ENCODE measurements at regions not wholly inside any gene's neighbourhood (a gene's known extent, or its start where the extent isn't known, plus 50 kb on each side); places are given as distances from the start of the nearest gene placed in this dataset.

- TF ChIP-seq, protein P1, sequence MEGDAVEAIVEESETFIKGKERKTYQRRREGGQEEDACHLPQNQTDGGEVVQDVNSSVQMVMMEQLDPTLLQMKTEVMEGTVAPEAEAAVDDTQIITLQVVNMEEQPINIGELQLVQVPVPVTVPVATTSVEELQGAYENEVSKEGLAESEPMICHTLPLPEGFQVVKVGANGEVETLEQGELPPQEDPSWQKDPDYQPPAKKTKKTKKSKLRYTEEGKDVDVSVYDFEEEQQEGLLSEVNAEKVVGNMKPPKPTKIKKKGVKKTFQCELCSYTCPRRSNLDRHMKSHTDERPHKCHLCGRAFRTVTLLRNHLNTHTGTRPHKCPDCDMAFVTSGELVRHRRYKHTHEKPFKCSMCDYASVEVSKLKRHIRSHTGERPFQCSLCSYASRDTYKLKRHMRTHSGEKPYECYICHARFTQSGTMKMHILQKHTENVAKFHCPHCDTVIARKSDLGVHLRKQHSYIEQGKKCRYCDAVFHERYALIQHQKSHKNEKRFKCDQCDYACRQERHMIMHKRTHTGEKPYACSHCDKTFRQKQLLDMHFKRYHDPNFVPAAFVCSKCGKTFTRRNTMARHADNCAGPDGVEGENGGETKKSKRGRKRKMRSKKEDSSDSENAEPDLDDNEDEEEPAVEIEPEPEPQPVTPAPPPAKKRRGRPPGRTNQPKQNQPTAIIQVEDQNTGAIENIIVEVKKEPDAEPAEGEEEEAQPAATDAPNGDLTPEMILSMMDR (IDR thresholded peaks at IDR 0.05) = no peak
Observed at GRCh38 chr10:117823980-117824379, 222.8 kb downstream of the RAB11FIP2 start.

DNA sequence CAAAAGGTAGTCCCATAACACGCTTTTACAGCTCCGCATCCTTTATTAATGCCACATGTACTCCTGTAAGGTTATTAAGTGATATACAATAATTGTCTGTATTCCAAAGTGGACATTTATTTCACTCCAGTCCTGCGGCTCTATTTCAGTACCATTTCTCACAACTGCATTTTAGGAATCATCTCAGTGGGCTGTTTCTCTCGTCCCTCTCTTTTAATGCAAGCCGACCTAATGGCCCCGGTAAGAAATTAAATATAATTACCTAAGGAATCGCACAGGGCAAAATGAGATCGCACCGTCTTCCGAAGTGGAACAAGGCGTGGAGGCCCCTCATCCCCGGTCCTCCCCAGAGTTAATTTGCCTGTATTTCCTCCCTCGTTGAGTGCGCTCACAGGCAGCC lies 216.5 kb downstream of the RAB11FIP2 start:
- TF ChIP-seq, protein P1 (IDR thresholded peaks at IDR 0.05) = no peak

DNA sequence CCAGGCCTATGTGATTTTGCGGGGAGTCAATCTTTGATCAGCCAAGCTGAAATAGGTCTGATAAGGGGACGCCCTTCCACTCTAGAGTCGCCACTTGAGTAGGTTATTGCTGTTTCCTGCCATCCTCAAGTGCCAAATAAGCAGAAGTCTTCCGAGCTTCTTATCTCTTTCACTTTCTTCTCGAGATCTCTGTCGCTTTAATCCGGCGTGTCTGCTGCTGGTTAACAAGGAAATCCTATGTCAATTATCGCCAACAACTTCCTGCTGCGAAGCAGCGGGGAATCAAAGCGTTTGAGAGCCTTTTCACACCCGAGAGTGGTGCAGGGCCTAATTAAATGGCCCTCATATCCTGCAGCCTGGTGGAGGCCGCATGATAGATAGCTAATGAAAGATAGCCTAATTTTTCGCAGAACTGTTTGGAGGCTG lies 215.9 kb downstream of the RAB11FIP2 start:
- TF ChIP-seq, protein P1 (IDR thresholded peaks at IDR 0.05) = no peak

DNA sequence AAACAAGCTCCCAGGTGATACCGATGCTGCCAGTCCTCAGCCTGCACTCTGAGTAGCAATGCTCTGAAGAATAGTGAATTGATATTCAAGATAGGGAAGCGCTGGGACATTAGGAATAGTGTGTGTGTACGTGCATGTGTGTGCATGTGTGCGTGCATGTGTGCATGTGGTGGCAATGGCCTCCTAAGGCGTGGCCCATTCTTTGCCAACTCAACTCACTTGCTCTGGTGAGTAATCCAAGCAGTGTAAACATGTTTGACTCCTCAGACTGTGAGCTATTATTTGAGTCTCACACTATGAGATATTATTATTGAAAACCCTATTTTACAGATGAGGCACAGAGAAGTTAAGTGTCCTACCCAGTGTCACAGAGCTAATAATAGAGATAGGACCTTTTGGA lies 186.6 kb downstream of the RAB11FIP2 start:
- TF ChIP-seq, protein P1 (IDR thresholded peaks at IDR 0.05) = no peak

GRCh38 chr10:117860823-117861222 lies 185.9 kb downstream of the RAB11FIP2 start:
- TF ChIP-seq, protein P1 (IDR thresholded peaks at IDR 0.05) = peak; percentile 60

DNA sequence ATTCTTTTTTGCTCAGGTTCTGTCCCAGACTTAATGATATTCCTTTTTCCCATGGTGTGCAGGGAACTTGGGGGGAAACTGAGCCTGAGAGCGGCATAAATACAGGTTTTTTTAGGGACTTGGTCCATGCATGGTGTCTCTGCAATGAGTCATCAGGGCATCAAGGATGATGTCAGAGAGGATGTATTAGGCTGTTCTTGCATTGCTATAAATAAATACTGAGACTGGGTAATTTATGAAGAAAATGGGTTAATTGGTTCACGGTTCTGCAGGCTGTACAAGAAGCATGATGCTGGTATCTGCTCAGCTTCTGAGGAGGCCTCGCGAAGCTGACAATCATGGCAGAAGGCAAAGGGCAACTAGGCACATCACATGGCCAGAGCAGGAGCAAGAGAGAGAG lies 185.4 kb downstream of the RAB11FIP2 start:
- TF ChIP-seq, protein P1 (IDR thresholded peaks at IDR 0.05) = no peak

- TF ChIP-seq, protein P1 (IDR thresholded peaks at IDR 0.05) = no peak
Observed at GRCh38 chr10:117863771-117864170, 183.0 kb downstream of the RAB11FIP2 start.

- TF ChIP-seq, protein P1 (IDR thresholded peaks at IDR 0.05) = no peak
Observed at GRCh38 chr10:117865945-117866344, 180.8 kb downstream of the RAB11FIP2 start.
